HG03378 (cell line): ENCODE measurements at regions not wholly inside any gene's neighbourhood (a gene's known extent, or its start where the extent isn't known, plus 50 kb on each side); places are given as distances from the start of the nearest gene placed in this dataset.
"Not testable (repeated sequence)": the region's sequence is repeated elsewhere in the genome, so short reads cannot be mapped to it uniquely, and the experiment has no call there.

Experiments
- ATAC-seq: cut with Tn5 transposase; IDR thresholded peaks from one replicate; pipeline ENCODE4 v1.9.1; 2021; ENCODE audit warnings: mild to moderate bottlenecking, moderate library complexity; ENCODE audit not compliant: unreplicated experiment

GRCh38 chr2:198917926-198918720, 539.6 kb downstream of the SATB2 start:
- no peak for ATAC-seq

GRCh38 chr2:198917275-198917674, 540.5 kb downstream of the SATB2 start:
- ATAC-seq: no peak

GRCh38 chr2:198916548-198917080, 541.1 kb downstream of the SATB2 start:
- ATAC-seq: no peak

GRCh38 chr2:198913394-198914152, 544.2 kb downstream of the SATB2 start:
- ATAC-seq: peak; percentile 100

DNA sequence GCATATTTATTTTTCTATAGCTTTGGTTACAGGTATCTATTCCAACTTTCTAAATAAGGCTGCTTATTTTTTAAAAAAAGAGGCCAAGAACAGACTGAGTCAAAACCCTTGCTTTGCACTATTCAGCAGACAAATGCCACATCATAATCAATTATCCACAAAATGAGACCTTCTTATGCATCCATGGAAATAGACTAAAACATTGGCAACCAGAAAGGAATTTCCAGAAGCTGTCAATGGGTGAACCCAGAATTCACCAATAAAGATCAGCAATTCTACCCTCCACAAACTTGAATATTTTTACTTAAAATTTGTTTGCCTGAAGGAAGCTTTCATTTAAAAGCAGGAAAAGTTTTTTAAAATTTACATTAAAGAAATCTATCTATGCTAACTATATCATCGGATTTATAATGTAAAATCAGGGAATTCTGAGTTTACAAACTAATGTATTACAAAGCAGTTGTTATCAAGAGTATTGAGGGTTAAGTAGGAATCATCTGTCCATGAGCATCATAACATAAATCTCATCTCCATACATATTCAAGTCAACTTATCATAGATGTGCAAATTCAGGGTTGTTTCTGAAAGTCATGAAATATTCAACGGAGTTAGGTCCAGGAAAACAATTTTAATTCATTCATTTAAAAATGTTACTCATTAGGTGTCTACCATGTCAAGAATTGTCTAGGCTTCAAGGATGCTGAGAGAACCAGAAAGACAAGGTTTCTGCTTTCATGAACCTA, 548.0 kb downstream of the SATB2 start:
- no peak for ATAC-seq

DNA sequence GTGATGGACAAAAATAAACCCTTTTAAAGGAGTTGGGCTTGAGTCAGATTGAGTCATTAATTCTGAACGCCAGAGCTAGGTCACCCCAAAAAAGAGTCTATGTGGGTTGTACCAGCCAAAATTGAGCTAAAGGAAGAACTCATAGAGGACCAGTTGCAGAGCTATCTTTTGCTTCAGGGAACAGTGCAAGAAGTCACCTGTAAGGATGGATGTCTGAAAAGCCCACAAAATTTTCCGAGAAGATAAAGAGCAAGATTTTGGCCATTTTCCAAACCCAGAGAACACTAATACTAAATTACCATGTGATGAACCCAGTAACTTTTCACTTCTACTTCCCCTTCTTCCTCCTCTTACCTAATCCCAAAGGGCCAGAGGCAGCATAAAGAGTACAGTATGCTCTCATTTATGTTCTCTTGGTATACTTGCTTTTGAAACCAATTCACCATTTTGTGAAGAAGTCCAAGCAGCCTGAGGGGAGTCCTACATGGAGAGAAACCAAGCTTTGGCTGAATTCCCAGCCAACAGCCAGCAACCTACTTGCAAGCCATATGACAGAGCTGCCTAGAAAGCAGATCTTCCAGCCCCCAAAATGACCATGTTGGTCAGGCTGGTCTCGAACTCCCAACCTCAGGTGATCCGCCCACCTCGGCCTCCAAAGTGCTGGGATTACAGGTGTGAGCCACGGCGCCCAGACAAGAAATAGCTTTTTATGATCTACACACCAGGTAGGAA, 551.7 kb downstream of the SATB2 start:
- ATAC-seq: peak; percentile 72

DNA sequence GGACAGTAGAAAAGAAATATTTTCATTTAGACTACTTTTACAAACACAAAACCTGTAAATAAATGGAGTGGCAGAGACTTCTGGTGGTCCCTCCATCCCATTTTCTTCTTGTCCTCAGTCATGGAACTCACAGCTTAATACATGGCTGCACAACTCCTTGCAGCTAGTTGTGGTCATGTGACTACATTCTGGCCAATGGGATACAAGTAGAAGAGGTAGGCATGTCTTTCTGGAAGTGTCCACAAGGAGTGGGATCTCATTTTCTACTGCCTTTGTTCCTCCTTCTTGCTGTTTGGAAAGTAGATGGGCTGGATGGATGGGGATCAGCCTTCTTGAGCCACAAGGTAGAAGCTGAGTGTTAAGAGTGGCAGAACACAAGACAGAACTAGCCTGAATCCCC, 555.8 kb downstream of the SATB2 start:
- no peak for ATAC-seq

DNA sequence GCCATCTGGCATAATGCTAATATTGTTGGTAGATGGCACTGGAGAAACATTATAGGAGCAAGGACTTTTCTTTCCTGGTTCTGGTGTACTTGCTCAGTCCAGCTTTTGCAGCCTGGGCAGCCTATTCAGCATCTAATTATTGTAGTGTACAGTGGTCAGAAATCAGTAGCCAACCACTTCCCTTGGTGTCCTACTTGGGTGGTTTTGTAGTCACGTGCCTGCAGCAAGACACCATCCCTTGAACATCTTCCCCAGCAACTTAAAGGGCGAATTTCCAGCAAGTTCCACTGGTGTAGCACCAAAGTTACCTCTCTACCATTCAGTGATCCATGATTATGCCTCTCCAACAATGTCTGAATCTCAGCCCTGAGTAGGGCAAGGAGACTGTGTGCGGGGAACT, 557.6 kb downstream of the SATB2 start:
- no peak for ATAC-seq

DNA sequence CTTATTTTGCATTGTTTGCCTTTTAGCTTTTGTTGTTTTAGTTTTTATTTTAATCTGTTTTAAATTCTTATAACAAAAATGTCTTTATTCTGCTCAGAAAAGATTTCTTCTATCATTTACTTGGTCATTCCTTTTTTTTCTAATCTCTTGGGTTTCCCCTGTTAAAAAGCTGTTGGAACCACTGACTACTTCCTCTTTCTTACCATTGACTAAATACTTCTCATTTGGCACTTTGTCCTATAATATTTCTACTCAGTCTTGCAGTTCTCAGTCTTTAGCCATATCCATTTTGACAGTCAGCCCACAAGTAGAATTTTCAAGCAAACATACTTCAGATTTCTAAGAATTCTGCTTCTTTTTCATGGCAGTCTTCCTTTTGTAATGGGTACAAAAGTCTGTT, 567.2 kb downstream of the SATB2 start:
- peak; percentile 87 for ATAC-seq

DNA sequence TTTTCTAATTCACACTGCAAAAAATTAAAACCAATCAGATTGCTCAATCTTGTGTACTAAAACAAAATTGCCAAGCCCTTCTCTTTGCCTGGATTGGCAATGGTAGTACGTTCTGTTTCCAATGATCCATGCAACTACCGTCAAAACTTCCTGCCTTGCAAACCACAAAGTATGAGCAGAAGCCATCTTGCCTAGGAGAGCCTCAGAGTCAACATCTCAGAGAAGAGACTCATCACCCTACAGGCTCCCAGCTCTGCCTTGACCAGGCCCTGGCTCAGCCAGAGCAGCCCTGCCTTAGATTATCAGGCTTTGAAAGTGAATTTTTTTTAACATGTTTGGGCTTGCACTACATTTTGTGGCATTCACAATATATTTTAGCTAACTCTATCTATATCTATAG, 574.1 kb downstream of the SATB2 start:
- no peak for ATAC-seq

GRCh38 chr2:198880986-198881385, 576.8 kb downstream of the SATB2 start:
- no peak for ATAC-seq

DNA sequence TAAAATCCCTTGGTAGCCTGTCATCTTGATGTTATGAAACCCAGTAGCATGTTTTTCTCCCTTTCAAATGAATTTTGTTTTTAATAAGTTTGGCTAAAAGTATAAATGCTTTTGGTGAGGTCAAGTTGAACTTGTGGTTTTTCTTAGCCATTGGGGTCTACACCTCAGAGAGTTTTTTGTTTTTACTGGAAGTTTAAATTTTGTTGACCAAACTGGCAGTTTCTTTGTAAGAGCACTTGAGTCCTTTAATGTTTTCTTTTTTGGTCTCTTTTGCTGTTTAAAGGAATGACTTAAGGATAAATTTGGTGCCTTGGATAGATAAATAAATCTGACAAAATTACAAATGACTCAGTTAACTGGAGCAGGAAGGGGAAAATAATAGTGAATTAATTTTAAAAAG, 577.3 kb downstream of the SATB2 start:
- no peak for ATAC-seq

DNA sequence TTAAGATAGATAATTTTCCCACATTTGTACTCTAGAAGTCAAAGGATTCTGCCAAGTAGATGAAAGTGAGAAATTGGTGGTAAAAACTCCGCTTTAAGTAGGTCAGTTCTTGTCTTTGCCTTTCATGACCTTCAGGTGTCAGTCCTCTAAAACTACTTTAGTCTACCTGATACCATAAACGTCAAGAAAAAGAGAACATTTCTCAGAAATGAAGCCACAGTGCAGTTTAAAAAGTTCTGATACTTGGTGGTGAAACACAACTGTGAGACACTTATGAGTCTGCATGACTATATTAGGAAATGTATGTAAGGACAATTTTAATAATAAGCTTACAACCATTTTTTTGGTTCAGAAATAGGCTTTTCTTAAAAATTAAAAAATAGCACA, 583.3 kb downstream of the SATB2 start:
- ATAC-seq: no peak

DNA sequence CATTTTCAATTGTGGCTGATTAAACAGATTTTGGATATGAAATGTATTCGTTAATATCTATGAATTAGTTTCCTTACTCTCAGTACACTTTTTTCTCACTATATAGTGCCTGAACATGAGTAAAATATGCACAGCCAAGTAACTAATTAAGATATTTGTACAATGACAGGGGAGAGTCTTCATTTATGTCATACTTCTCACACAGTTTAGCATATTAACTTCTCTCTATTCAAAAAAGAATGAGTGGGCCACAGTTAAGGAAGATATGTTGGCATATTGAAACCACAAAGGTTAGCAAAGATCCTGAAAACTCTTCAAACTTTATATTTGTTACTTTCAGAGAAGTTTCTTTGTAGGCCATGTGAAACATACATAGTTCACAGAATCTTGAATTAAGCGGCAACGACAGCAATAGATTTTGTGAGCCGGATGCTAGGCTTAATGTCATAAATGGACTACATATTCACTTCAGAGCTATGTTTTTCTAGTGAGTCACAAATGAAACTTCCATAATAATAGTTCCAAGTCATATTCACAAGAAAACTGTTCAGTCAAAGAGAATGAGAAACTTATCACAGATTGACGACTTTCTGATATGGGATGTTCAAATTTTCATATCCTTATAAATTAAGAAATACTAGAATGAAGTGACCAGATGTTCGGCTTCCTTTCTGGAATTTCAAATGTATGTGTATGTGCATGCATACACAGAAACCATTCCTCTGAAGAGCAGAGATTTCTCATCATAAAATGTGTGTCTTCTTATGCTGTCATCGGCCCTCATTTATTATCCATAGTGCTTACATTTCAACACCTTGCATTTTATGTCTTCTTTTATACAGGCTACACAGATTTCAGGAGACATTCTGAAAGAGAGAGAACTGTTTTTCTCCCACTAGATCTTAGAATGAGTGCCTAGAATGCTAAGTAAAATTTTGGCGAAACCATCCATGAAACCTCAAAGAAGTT, 584.0 kb downstream of the SATB2 start:
- no peak for ATAC-seq

DNA sequence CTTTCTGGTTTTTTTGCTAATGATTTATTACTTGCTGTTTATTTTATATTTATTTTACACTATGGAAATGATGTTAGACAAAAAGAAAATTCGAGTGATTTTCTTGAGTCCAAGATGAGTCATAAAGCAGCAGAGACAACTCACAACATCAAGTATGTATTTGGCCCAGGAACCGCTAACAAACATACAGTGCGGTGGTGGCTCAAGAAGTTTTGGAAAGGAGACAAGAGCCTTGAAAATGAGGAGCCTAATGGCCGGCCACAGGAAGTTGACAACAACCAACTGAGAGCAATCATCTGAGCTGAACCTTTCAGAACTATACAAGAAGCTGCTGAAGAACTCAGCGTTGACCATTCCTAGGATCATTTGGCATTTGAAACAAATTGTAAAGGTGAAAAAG, 594.1 kb downstream of the SATB2 start:
- no peak for ATAC-seq

DNA sequence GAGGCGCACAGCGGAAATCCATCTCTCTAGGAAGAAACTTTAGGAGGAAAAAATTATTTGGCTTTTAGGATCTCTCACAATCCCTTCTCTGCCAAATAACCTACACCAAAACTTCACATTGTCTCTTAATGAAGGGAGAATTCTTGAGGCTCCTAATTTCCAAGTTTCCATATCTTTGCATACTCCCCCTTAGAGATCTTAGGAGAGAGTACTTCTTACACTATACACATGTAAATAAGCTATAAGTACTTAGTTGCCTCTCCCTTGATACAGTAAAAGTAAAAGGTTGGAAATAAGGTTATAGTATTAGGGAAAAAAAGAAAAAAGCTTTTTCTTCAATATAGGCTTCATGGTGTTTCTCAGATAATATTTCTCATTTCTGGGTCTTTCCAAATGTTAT, 596.7 kb downstream of the SATB2 start:
- ATAC-seq: no peak

GRCh38 chr2:198857246-198857645, 600.5 kb downstream of the SATB2 start:
- ATAC-seq: no peak

DNA sequence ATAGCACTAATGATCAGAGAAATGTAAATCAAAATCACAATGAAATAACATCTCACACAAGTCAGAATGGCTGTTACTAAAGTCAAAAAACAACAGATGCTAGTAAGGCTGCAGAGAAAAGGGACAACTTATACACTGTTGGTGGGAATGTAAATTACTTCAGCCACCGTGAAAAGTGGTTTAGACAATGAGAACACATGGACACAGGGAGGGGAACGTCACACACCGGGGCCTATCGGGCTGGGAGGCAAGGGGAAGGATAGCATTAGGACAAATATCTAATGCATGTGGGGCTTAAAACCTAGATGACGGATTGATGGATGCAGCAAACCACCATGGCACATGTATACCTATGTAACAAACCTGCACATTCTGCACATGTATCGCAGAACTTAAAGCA, 602.0 kb downstream of the SATB2 start:
- ATAC-seq: not testable (repeated sequence)

- no peak for ATAC-seq
Measured at GRCh38 chr2:198852248-198852647, 605.5 kb downstream of the SATB2 start.

GRCh38 chr2:198825534-198825933, 632.2 kb downstream of the SATB2 start:
- no peak for ATAC-seq
